G401 (cell line): ENCODE measurements at regions not wholly inside any gene's neighbourhood (a gene's known extent, or its start where the extent isn't known, plus 50 kb on each side); places are given as distances from the start of the nearest gene placed in this dataset.
"Not testable (repeated sequence)": the region's sequence is repeated elsewhere in the genome, so short reads cannot be mapped to it uniquely, and the experiment has no call there.

Experiments
- DNase-seq: peaks from one replicate; pipeline ENCODE4 v3.0.0-alpha.2; 2015; ENCODE audit warnings: low spot score
- in situ Hi-C: cut with HindIII; loops from 2 replicates; pipeline ENCODE4 v1.10.0; 2016; ENCODE audit warnings: low sequenced_read_pairs, mixed read lengths

GRCh38 chr1:99062192-99062591, 57.5 kb upstream of the PLPPR5 start:
- DNase-seq: no peak
- in situ Hi-C loops: no loop called here

- in situ Hi-C loops: no loop called here
- no peak for DNase-seq
Measured at GRCh38 chr1:99069146-99069545, 64.5 kb upstream of the PLPPR5 start.

DNA sequence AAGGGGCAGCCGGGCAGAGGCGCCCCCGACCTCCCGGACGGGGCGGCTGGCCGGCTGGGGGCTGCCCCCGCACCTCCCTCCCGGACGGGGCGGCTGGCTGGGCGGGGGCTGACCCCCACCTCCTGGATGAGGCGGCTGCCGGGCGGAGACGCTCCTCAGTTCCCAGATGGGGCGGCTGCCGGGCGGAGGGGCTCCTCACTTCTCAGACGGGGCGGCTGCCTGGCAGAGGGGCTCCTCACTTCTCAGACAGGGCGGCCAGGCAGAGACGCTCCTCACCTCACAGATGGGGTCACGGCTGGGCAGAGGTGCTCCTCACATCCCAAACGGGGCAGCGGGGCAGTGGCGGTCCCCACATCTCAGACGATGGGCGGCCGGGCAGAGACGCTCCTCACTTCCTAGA, 73.9 kb upstream of the PLPPR5 start:
- in situ Hi-C loops, DNase-seq: not testable (repeated sequence)

DNA sequence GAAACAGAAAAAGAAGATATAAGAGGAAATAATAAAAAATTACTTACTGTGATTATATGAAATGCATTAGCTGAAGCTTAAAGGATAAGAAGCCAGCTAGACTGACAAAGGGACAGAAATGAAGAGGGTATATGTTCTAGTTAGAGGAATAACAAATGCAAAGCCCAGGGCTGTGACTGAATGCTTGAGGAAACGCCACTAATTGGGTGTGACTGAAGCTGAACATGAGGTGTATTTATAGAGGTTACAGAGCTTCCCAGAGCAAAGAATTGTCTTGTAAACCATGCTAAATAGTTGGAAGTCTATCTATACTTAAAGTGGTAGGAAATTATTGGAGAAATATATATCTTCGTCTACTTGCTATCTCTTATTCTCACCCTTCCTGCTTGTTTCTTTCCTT, 77.7 kb upstream of the PLPPR5 start:
- in situ Hi-C loops: no loop called here
- no peak for DNase-seq

GRCh38 chr1:99083338-99083737, 78.7 kb upstream of the PLPPR5 start:
- no peak for DNase-seq
- in situ Hi-C loops: no loop called here

GRCh38 chr1:99084562-99084961, 79.9 kb upstream of the PLPPR5 start:
- in situ Hi-C loops: no loop called here
- DNase-seq: no peak

- in situ Hi-C loops: no loop called here
- DNase-seq: no peak
Measured at GRCh38 chr1:99086057-99086456, 81.4 kb upstream of the PLPPR5 start.

GRCh38 chr1:99098589-99098988, 93.9 kb upstream of the PLPPR5 start:
- in situ Hi-C loops: no loop called here
- DNase-seq: no peak

DNA sequence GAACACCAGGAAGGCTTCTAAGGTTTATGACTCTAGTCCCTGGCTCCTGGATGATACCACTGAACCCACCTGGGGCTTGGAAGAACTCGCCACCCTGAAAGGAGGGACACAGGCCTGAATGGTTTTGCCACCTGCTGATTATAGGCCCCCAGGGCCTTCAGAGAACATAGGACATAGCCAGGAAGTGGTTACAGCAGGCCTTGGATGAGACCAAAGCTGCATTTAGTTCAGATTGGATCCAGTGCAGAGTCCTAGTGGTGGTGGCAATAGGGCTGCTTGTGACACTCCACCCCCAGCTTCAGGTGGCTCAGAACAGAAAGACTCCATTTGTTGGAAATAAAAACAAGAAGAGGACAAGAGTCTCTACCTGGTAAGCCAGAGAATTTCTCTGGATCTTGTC, 101.6 kb upstream of the PLPPR5 start:
- no peak for DNase-seq
- in situ Hi-C loops: no loop called here

- no peak for DNase-seq
Measured at GRCh38 chr1:99107680-99108079, 103.0 kb upstream of the PLPPR5 start.

GRCh38 chr1:99110140-99111041, 105.7 kb upstream of the PLPPR5 start:
- in situ Hi-C loops: no loop called here

More at GRCh38 chr1:99107680-99108079, 103.0 kb upstream of the PLPPR5 start:
- in situ Hi-C loops: no loop called here

DNA sequence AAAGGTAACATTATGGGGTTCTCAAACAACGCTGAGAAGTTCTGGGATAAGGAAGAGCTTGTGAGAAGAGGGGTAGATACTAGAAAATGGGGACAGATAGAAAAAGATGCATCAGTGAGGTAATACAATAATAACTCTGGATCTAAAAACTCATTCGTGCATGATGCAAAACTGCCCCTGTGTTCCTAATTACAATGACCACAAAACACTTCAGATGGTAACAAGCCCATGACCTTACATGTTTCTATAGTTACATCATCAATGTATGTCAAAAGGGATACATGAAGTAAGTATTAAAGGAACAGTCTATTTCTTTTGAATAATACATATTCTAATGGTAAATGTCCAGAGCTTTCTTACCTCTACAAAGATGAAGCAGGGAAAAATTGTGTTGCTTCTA, 110.6 kb upstream of the PLPPR5 start:
- DNase-seq: no peak
- in situ Hi-C loops: no loop called here

More at GRCh38 chr1:99110140-99111041, 105.7 kb upstream of the PLPPR5 start:
- no peak for DNase-seq

DNA sequence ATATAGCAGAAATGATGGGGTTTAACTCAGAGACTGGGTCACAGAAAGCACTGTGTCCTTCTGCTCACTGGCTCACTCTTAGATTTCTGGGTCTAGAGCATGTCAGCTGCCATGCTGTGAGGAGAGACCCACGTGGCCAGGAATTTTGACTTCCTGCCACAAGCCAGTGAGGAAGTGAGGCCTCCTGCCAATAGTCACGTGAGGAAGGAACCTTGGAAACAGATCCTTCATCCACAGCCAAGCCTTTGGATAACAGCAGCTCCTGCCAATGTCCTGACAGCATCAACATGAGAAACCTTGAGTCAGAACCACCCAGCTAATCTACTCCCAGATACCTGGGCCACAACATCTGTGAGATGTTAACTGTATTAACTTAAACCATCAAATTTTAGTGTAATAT, 114.5 kb upstream of the PLPPR5 start:
- in situ Hi-C loops: no loop called here
- DNase-seq: peak; percentile 32

- in situ Hi-C loops: no loop called here
Measured at GRCh38 chr1:99122039-99122438, 117.4 kb upstream of the PLPPR5 start.

GRCh38 chr1:99123936-99124335, 119.3 kb upstream of the PLPPR5 start:
- no peak for DNase-seq
- in situ Hi-C loops: no loop called here

More at GRCh38 chr1:99122039-99122438, 117.4 kb upstream of the PLPPR5 start:
- DNase-seq: no peak

DNA sequence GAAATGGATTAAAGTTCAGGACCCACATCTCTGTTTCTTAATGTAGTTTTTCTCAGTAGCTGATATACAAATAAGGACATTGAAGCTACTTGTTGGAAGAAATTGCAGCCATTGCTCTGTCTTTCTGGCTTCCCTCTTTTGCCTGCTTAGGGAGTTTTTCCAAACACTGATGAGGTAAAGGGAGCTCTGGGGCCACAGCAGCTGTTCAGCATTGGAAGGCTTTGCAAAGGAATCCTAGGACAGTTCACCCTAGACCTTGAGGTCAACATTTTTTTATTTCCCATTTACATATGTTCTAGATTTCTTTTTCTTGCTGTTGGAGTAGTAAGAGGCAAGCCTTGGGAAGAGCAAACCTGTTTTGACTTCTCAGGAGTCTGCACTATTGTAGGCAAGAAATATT, 126.9 kb upstream of the PLPPR5 start:
- no peak for DNase-seq
- in situ Hi-C loops: no loop called here

GRCh38 chr1:99133756-99134500, 129.3 kb upstream of the PLPPR5 start:
- no peak for DNase-seq
- in situ Hi-C loops: no loop called here

GRCh38 chr1:99137554-99138206, 126.6 kb upstream of the PLPPR4 start:
- no peak for DNase-seq
- in situ Hi-C loops: no loop called here

GRCh38 chr1:99139876-99140275, 124.4 kb upstream of the PLPPR4 start:
- no peak for DNase-seq
- in situ Hi-C loops: no loop called here
